Cardiac muscle cell (in vitro differentiated cells and primary cell): ENCODE measurements at regions not wholly inside any gene's neighbourhood (a gene's known extent, or its start where the extent isn't known, plus 50 kb on each side); places are given as distances from the start of the nearest gene placed in this dataset.

ENCODE experiments used
- DNase-seq, 2 donors: peaks; one replicate each; pipeline versions ENCODE4 v3.0.0 to v3.0.0-alpha.2; 2010 to 2017; ENCODE audit warnings: low read depth in 1 of 2, low spot score in 1 of 2
- H3K27ac ChIP-seq: fragments of 200-600 bp; sonication (generic); 2 replicates; pipeline ENCODE4 v1.5.1; 2016
- H3K27me3 ChIP-seq: fragments of 200-600 bp; sonication (generic); 2 replicates; pipeline ENCODE4 v1.6.0; 2016; ENCODE audit warnings: control low read depth
- H3K36me3 ChIP-seq: fragments of 200-600 bp; sonication (generic); 2 replicates; pipeline ENCODE4 v1.5.1; 2016; ENCODE audit warnings: control low read depth
- H3K4me1 ChIP-seq: fragments of 200-600 bp; sonication (generic); 2 replicates; pipeline ENCODE4 v1.8.1; 2017; ENCODE audit warnings: low read depth, mild to moderate bottlenecking, mixed run types
- H3K4me3 ChIP-seq: fragments of 200-600 bp; sonication (generic); 2 replicates; pipeline ENCODE4 v1.5.1; 2016; ENCODE audit warnings: mild to moderate bottlenecking
- H3K9me3 ChIP-seq: fragments of 200-600 bp; sonication (generic); 2 replicates; pipeline ENCODE4 v1.5.1; 2017; ENCODE audit warnings: low read depth, mild to moderate bottlenecking, control low read depth
- TF ChIP-seq, protein P1 (sequence below): IDR thresholded peaks from 2 replicates; pipeline ENCODE4 v1.5.1; 2012; ENCODE audit warnings: low read depth, mild to moderate bottlenecking, low read length

- TF ChIP-seq, protein P1, sequence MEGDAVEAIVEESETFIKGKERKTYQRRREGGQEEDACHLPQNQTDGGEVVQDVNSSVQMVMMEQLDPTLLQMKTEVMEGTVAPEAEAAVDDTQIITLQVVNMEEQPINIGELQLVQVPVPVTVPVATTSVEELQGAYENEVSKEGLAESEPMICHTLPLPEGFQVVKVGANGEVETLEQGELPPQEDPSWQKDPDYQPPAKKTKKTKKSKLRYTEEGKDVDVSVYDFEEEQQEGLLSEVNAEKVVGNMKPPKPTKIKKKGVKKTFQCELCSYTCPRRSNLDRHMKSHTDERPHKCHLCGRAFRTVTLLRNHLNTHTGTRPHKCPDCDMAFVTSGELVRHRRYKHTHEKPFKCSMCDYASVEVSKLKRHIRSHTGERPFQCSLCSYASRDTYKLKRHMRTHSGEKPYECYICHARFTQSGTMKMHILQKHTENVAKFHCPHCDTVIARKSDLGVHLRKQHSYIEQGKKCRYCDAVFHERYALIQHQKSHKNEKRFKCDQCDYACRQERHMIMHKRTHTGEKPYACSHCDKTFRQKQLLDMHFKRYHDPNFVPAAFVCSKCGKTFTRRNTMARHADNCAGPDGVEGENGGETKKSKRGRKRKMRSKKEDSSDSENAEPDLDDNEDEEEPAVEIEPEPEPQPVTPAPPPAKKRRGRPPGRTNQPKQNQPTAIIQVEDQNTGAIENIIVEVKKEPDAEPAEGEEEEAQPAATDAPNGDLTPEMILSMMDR = no peak
- DNase-seq = peak; percentile 38 to 89
- Histone ChIP-seq H3K4me1 (peaks cover 59% of the 10 kb centered on the region), H3K4me3 (no peak overlapping the region), H3K36me3 (no peaks in the 10 kb centered on the region), H3K27ac (peak overlapping the region; percentile 59), H3K27me3 (no peaks in the 10 kb centered on the region), H3K9me3 (no peaks in the 10 kb centered on the region)
Observed at GRCh38 chr6:15953152-15953880, 175.6 kb upstream of the MYLIP start.

- TF ChIP-seq, protein P1 = no peak
- peak overlapping the region; percentile 59 for H3K27ac ChIP-seq
Observed at GRCh38 chr6:15952231-15953151, 176.4 kb upstream of the MYLIP start.

GRCh38 chr6:15950962-15951569, 177.8 kb upstream of the MYLIP start:
- TF ChIP-seq, protein P1 = no peak
- H3K27me3 ChIP-seq = no peaks in the 10 kb centered on the region
- no peak overlapping the region for H3K4me3 ChIP-seq
- H3K9me3 ChIP-seq = no peaks in the 10 kb centered on the region
- H3K36me3 ChIP-seq = no peaks in the 10 kb centered on the region
- H3K4me1 ChIP-seq = peaks cover 47% of the 10 kb centered on the region
- no peak overlapping the region for H3K27ac ChIP-seq
- DNase-seq = no peak

More at GRCh38 chr6:15952231-15953151, 176.4 kb upstream of the MYLIP start:
- peak in 1 of 2 donors; percentile 55 for DNase-seq
- Histone ChIP-seq H3K4me3 (no peak overlapping the region), H3K36me3 (no peaks in the 10 kb centered on the region), H3K27me3 (no peaks in the 10 kb centered on the region), H3K4me1 (peaks cover 59% of the 10 kb centered on the region), H3K9me3 (no peaks in the 10 kb centered on the region)

GRCh38 chr6:15949982-15950381, 178.9 kb upstream of the MYLIP start:
- Histone ChIP-seq H3K4me1 (peaks cover 43% of the 10 kb centered on the region), H3K9me3 (no peaks in the 10 kb centered on the region), H3K4me3 (no peak overlapping the region), H3K36me3 (no peaks in the 10 kb centered on the region), H3K27ac (no peak overlapping the region), H3K27me3 (no peaks in the 10 kb centered on the region)
- no peak for DNase-seq
- TF ChIP-seq, protein P1 = no peak
